ENCODE measurements at regions not wholly inside any gene's neighbourhood (a gene's known extent, or its start where the extent isn't known, plus 50 kb on each side); places are given as distances from the start of the nearest gene placed in this dataset.

GRCh38 chr10:113411456-113411855 is 141.4 kb upstream of the HABP2 start:
- no peaks in the 10 kb centered on the region for H3K27me3 ChIP-seq
- H3K36me3 ChIP-seq, result no peaks in the 10 kb centered on the region
- H3K9me3 ChIP-seq, result no peaks in the 10 kb centered on the region
- H3K4me1 ChIP-seq, result no peaks in the 10 kb centered on the region
- intact Hi-C loops (cut with DNase I; ENCODE audit: low total_unique reads), result no loop called here
- TF ChIP-seq POLR2AphosphoS5 (IDR thresholded peaks at IDR 0.05) (no peak), POLR2A (IDR thresholded peaks at IDR 0.05) (no peak), CTCF (IDR thresholded peaks at IDR 0.05) (no peak)
- no peak for DNase-seq (ENCODE audit: low spot score in 2 of 2)
- H3K4me3 ChIP-seq, result no peak overlapping the region
- no peak overlapping the region for H3K27ac ChIP-seq

GRCh38 chr10:113412161-113412560 is 140.7 kb upstream of the HABP2 start:
- DNase-seq (ENCODE audit: low spot score in 2 of 2), result no peak
- Histone ChIP-seq H3K4me1 (no peaks in the 10 kb centered on the region), H3K27me3 (no peaks in the 10 kb centered on the region), H3K27ac (no peak overlapping the region), H3K36me3 (no peaks in the 10 kb centered on the region), H3K9me3 (no peaks in the 10 kb centered on the region), H3K4me3 (no peak overlapping the region)
- TF ChIP-seq POLR2AphosphoS5 (IDR thresholded peaks at IDR 0.05), result no peak
- TF ChIP-seq POLR2A (IDR thresholded peaks at IDR 0.05), result no peak
- no peak for TF ChIP-seq CTCF (IDR thresholded peaks at IDR 0.05)
- intact Hi-C loops (cut with DNase I; ENCODE audit: low total_unique reads), result no loop called here

GRCh38 chr10:113414543-113414942 is 138.3 kb upstream of the HABP2 start:
- no peak for TF ChIP-seq CTCF (IDR thresholded peaks at IDR 0.05)
- no peak for TF ChIP-seq POLR2AphosphoS5 (IDR thresholded peaks at IDR 0.05)
- TF ChIP-seq POLR2A (IDR thresholded peaks at IDR 0.05), result no peak
- peak overlapping the region in 1 of 2 donors; percentile 76 for H3K27ac ChIP-seq
- no peaks in the 10 kb centered on the region for H3K4me1 ChIP-seq
- DNase-seq (ENCODE audit: low spot score in 2 of 2), result no peak
- peaks cover 2 to 6% of the 10 kb centered on the region in 2 donors for H3K9me3 ChIP-seq
- no peaks in the 10 kb centered on the region for H3K27me3 ChIP-seq
- intact Hi-C loops (cut with DNase I; ENCODE audit: low total_unique reads), result no loop called here
- no peak overlapping the region for H3K4me3 ChIP-seq
- H3K36me3 ChIP-seq, result no peaks in the 10 kb centered on the region

- no peak for DNase-seq (ENCODE audit: low spot score in 2 of 2)
- no peak for TF ChIP-seq POLR2A (IDR thresholded peaks at IDR 0.05)
- TF ChIP-seq POLR2AphosphoS5 (IDR thresholded peaks at IDR 0.05), result no peak
- TF ChIP-seq CTCF (IDR thresholded peaks at IDR 0.05), result no peak
- Histone ChIP-seq H3K27ac (peak overlapping the region; percentile 26 to 76), H3K36me3 (no peaks in the 10 kb centered on the region), H3K4me1 (no peaks in the 10 kb centered on the region), H3K4me3 (no peak overlapping the region), H3K27me3 (no peaks in the 10 kb centered on the region), H3K9me3 (peaks cover 8 to 12% of the 10 kb centered on the region in 2 donors)
- intact Hi-C loops (cut with DNase I; ENCODE audit: low total_unique reads), result no loop called here
These were observed 137.6 kb upstream of the HABP2 start for GRCh38 chr10:113415246-113415645.

GRCh38 chr10:113420057-113420732 is 132.7 kb upstream of the HABP2 start:
- Histone ChIP-seq H3K9me3 (peaks cover 8 to 17% of the 10 kb centered on the region in 2 donors), H3K36me3 (no peaks in the 10 kb centered on the region), H3K4me3 (no peak overlapping the region), H3K4me1 (no peaks in the 10 kb centered on the region), H3K27me3 (no peaks in the 10 kb centered on the region), H3K27ac (no peak overlapping the region)
- no peak for DNase-seq (ENCODE audit: low spot score in 2 of 2)
- TF ChIP-seq POLR2AphosphoS5 (IDR thresholded peaks at IDR 0.05) (no peak), CTCF (IDR thresholded peaks at IDR 0.05) (no peak), POLR2A (IDR thresholded peaks at IDR 0.05) (no peak)
- intact Hi-C loops (cut with DNase I; ENCODE audit: low total_unique reads), result no loop called here
